HepG2 (cell line): ENCODE measurements at regions not wholly inside any gene's neighbourhood (a gene's known extent, or its start where the extent isn't known, plus 50 kb on each side); places are given as distances from the start of the nearest gene placed in this dataset.

Experiments used
- ATAC-seq: fragments of 200-7000 bp; cut with Tn5 transposase; 3 replicates; pipeline ENCODE4 v1.9.1; 2020; ENCODE audit warnings: mild to moderate bottlenecking, moderate library complexity
- BruUV-seq: library from RNA; stranded (reverse); fragments of 400-500 nt; replicated peaks from 2 replicates; lab custom pipeline; 2021; lab: Mats Ljungman, UMichigan
- CTCF ChIA-PET: fragments of 300-600 bp; formaldehyde crosslinking; extraction: SDS; loops from one replicate; lab custom pipeline; 2021; ENCODE audit warnings: low total read pairs, inconsistent platforms, low intra/inter-chr PET ratio; lab: Yijun Ruan, JAX
- POLR2A ChIA-PET: fragments of 350-600 bp; sonication (Branson Sonifier 250); formaldehyde crosslinking; loops from one replicate; lab custom pipeline; 2020; ENCODE audit warnings: antibody characterized with exemption, inconsistent platforms; lab: Yijun Ruan, JAX
- DNase-seq: peaks from one replicate; pipeline ENCODE4 v3.0.0-alpha.2; 2015; ENCODE audit warnings: low spot score
- FAIRE-seq: peaks from 3 replicates; lab custom pipeline; 2011; peaks lifted over from hg19 to GRCh38; lab: Jason Lieb, UNC
- H2AFZ ChIP-seq: one replicate; pipeline ENCODE4 v1.6.1; 2011; ENCODE audit warnings: low read length, inconsistent platforms
- H3K27ac ChIP-seq: fragments of 300-600 bp; 3 replicates; pipeline ENCODE4 v1.8.0; 2011; ENCODE audit warnings: mixed run types, mild to moderate bottlenecking, mixed read lengths, low read length, inconsistent platforms; ENCODE audit not compliant: insufficient read depth; ENCODE audit errors: extremely low read length
- H3K27me3 ChIP-seq, 2 experiments: fragments of 200-600 bp in 1 of 2; 2 replicates in 1 of 2; 3 replicates in 1 of 2; pipeline versions ENCODE4 v1.6.0 to v1.8.0; 2011; ENCODE audit warnings: low read length in 2 of 2, mild to moderate bottlenecking in 2 of 2, moderate library complexity in 2 of 2, inconsistent platforms in 1 of 2; ENCODE audit not compliant: insufficient read depth in 2 of 2, control insufficient read depth in 1 of 2
- H3K36me3 ChIP-seq, 2 experiments: fragments of 200-600 bp in 1 of 2; replicated peaks in 1 of 2; 2 replicates in 1 of 2; 3 replicates in 1 of 2; pipeline versions ENCODE4 v1.5.1 to v1.8.0; 2011; ENCODE audit warnings: low read length in 2 of 2, inconsistent platforms in 1 of 2; ENCODE audit not compliant: insufficient read depth in 2 of 2, control insufficient read depth in 1 of 2
- H3K4me1 ChIP-seq: 2 replicates; pipeline ENCODE4 v1.5.1; 2012; ENCODE audit warnings: low read length, inconsistent platforms; ENCODE audit not compliant: insufficient read depth
- H3K4me2 ChIP-seq: 2 replicates; pipeline ENCODE4 v1.6.0; 2011; ENCODE audit warnings: low read depth, low read length, inconsistent platforms
- H3K4me3 ChIP-seq, 3 experiments: fragments of 200-600 bp in 1 of 3; sonication (generic), shearing (Covaris generic) in 1 of 3; replicated peaks in 1 of 3; 2 replicates each; pipeline ENCODE4 v1.5.1; 2011 to 2016; ENCODE audit warnings: low read length in 3 of 3, inconsistent platforms in 2 of 3, low read depth in 2 of 3, mild to moderate bottlenecking in 2 of 3, control low read depth in 1 of 3, mixed read lengths in 1 of 3; ENCODE audit not compliant: insufficient read depth in 1 of 3
- H3K79me2 ChIP-seq: one replicate; pipeline ENCODE4 v1.6.1; 2011; ENCODE audit warnings: low read length, inconsistent platforms; ENCODE audit not compliant: insufficient read depth
- H3K9ac ChIP-seq: 2 replicates; pipeline ENCODE4 v1.6.0; 2011; ENCODE audit warnings: mild to moderate bottlenecking, low read depth, low read length, inconsistent platforms; ENCODE audit not compliant: insufficient read depth
- H3K9me3 ChIP-seq: 2 replicates; pipeline ENCODE4 v1.5.1; 2012; ENCODE audit warnings: mild to moderate bottlenecking, low read length
- H4K20me1 ChIP-seq: 2 replicates; pipeline ENCODE4 v1.6.0; 2011; ENCODE audit warnings: inconsistent platforms, mild to moderate bottlenecking, low read length, moderate library complexity; ENCODE audit not compliant: insufficient read depth
- BORCS8-MEF2B ChIP-seq: sonication (generic); formaldehyde crosslinking; IDR thresholded peaks from 2 replicates; pipeline ENCODE4 v1.8.0; 2022; ENCODE audit warnings: mild to moderate bottlenecking, missing genetic modification reagents
- CREM ChIP-seq, 2 experiments: sonication (generic) in 1 of 2; formaldehyde crosslinking in 1 of 2; IDR thresholded peaks; 2 replicates each; pipeline versions ENCODE4 v1.4.0 to v1.6.1; 2016 to 2020; ENCODE audit warnings: antibody characterized with exemption in 1 of 2, mild to moderate bottlenecking in 1 of 2, missing genetic modification reagents in 1 of 2
- ETS1 ChIP-seq: sonication (generic); formaldehyde crosslinking; IDR thresholded peaks from 2 replicates; pipeline ENCODE4 v1.4.0; 2020; ENCODE audit warnings: missing genetic modification reagents
- FOSL2 ChIP-seq: sonication (generic); formaldehyde crosslinking; IDR thresholded peaks from 2 replicates; pipeline ENCODE4 v1.4.0; 2020; ENCODE audit warnings: missing genetic modification reagents
- GTF2F1 ChIP-seq: fragments of 150-350 bp; IDR thresholded peaks from 2 replicates; pipeline ENCODE4 v1.6.1; 2014; ENCODE audit warnings: low read length
- HDAC6 ChIP-seq: fragments of 200-600 bp; sonication (generic); IDR thresholded peaks from 2 replicates; pipeline ENCODE4 v1.7.0; 2017; ENCODE audit warnings: mild to moderate bottlenecking, antibody characterized with exemption, low read length, low read depth
- MAFK ChIP-seq, 2 experiments: IDR thresholded peaks in 1 of 2; conservative IDR thresholded peaks in 1 of 2; 2 replicates each; pipeline ENCODE4 v1.6.1; 2011; ENCODE audit warnings: improper control_type of control experiment in 2 of 2, low read length in 2 of 2
- PRPF4 ChIP-seq: fragments of 200-400 bp; formaldehyde crosslinking; IDR thresholded peaks from 2 replicates; pipeline ENCODE4 v1.6.1; 2016; ENCODE audit warnings: low read length, low read depth; ENCODE audit not compliant: poor library complexity, severe bottlenecking
- REPIN1 ChIP-seq: sonication (generic); formaldehyde crosslinking; IDR thresholded peaks from 2 replicates; pipeline ENCODE4 v1.8.0; 2022; ENCODE audit warnings: missing genetic modification reagents, low read depth, mild to moderate bottlenecking, borderline replicate concordance
- SKI ChIP-seq: fragments of 450-650 bp; IDR thresholded peaks from one replicate; pipeline ENCODE4 v1.6.1; 2018; ENCODE audit warnings: mild to moderate bottlenecking; ENCODE audit not compliant: partially characterized antibody
- SOX5 ChIP-seq: IDR thresholded peaks from 2 replicates; pipeline ENCODE4 v1.6.1; 2016; ENCODE audit warnings: borderline replicate concordance
- SP1 ChIP-seq, 2 experiments: fragments of 450-650 bp in 1 of 2; sonication (generic) in 1 of 2; formaldehyde crosslinking in 1 of 2; IDR thresholded peaks; 2 replicates each; pipeline versions ENCODE4 v1.4.0 to v1.6.1; 2016 to 2020; ENCODE audit warnings: missing genetic modification reagents in 1 of 2
- SRF ChIP-seq: IDR thresholded peaks from 2 replicates; pipeline ENCODE4 v1.6.1; 2011; ENCODE audit warnings: mild to moderate bottlenecking, low read depth, low read length, moderate library complexity
- TFE3 ChIP-seq: IDR thresholded peaks from 2 replicates; pipeline ENCODE4 v1.6.1; 2016
- ZNF263 ChIP-seq: sonication (generic); formaldehyde crosslinking; IDR thresholded peaks from 2 replicates; pipeline ENCODE4 v1.4.0; 2020; ENCODE audit warnings: missing genetic modification reagents
- ZNF580 ChIP-seq: IDR thresholded peaks from 2 replicates; pipeline ENCODE4 v1.6.1; 2016; ENCODE audit warnings: low read depth, borderline replicate concordance
- ZNF780A ChIP-seq: sonication (generic); formaldehyde crosslinking; IDR thresholded peaks from 2 replicates; pipeline ENCODE4 v1.8.0; 2022; ENCODE audit warnings: mild to moderate bottlenecking, missing genetic modification reagents, moderate library complexity
- ZNF841 ChIP-seq: sonication (generic); formaldehyde crosslinking; IDR thresholded peaks from 2 replicates; pipeline ENCODE4 v1.8.1; 2023; ENCODE audit warnings: missing genetic modification reagents, borderline replicate concordance
- ZNF879 ChIP-seq: sonication (generic); formaldehyde crosslinking; IDR thresholded peaks from 2 replicates; pipeline ENCODE4 v1.8.1; 2023; ENCODE audit warnings: missing genetic modification reagents
- WGBS: methylation state at CpG from one replicate; pipeline ENCODE4 v1.1.6; 2017; ENCODE audit warnings: low lambda C conversion rate; 5-methylcytosine and 5-hydroxymethylcytosine counted together
- in situ Hi-C: cut with HindIII; loops from 2 replicates; pipeline ENCODE4 v1.10.0; 2017; ENCODE audit warnings: low pct_unique_long_range_greater_than_20kb; ENCODE audit not compliant: extremely low pct_ligation_motif_present
- intact Hi-C: fragments of 100-400 bp; cut with micrococcal nuclease; formaldehyde crosslinking; loops from one replicate; pipeline ENCODE4 v1.10.0; 2022; ENCODE audit not compliant: unreplicated experiment
- TF ChIP-seq, protein P1 (sequence below): sonication (generic); formaldehyde crosslinking; IDR thresholded peaks from 2 replicates; pipeline ENCODE4 v1.4.0; 2020; ENCODE audit warnings: missing genetic modification reagents

DNA sequence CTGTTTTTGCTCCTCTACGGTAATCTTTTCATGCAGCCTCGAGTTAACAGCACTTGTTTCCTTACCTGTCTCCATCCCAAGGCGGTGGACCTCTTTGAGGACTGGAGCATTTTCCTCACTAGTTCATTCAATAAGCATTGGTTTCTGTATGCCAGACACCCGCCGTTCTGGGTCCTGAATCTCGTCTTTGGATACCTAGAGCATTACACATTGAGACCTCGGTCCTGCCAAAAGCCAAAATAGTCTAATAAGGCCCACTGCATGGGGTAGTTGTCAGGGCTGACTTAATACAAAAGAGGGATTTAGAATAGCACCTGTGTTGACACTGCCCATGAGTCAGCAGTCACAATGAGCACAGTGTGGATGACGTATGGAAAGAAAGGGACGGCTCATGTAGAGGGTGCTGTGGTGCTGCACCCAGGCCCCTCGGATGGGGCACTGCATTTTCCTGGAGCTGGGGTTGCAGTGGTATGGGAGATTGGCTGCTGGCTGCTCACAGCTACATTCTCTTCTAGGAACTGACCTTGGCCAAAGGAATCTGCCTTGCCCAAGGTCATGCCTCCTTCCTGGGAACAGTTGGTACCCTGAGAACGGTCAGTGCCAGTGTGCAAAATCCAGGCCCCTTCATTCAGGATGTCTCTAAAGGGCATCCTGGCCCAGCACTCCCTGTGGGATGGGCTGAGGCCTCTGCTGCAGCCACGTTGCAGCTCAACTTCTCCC lies 126.9 kb upstream of the NCK2 start (continued):
- 0 out of 2 replicates have a peak, but pooled peaks have one; percentile 30 for TF ChIP-seq TFE3 (CRISPR knock-in tag)
- TF ChIP-seq ETS1 (CRISPR knock-in tag) = no peak
- peak; percentile 94 for TF ChIP-seq FOSL2 (CRISPR knock-in tag)
- peak in 1 of 2 experiments; percentile 23; a peak in 1 of 4 replicates for TF ChIP-seq MAFK (conservative IDR thresholded peaks at IDR 0.05 in 1 of 2, IDR thresholded peaks at IDR 0.05 in 1 of 2; ENCODE audit: low read length in 2 of 2)
- no peak for TF ChIP-seq ZNF263 (CRISPR knock-in tag)
- TF ChIP-seq SOX5 (CRISPR knock-in tag) = peak; percentile 35; the same call in 1 of the 2 replicates

- Histone ChIP-seq H3K27ac (no peak overlapping the region), H3K9ac (no peak overlapping the region), H3K4me2 (no peak overlapping the region), H3K79me2 (no peaks in the 10 kb centered on the region), H3K4me1 (peaks cover 34% of the 10 kb centered on the region), H2AFZ (no peak overlapping the region), H3K36me3 (no peaks in the 10 kb centered on the region), H3K27me3 (peaks cover 0 to 27% of the 10 kb centered on the region in 2 experiments; a peak in 2 of 5 replicates), H3K4me3 (no peak overlapping the region), H4K20me1 (no peaks in the 10 kb centered on the region), H3K9me3 (no peaks in the 10 kb centered on the region)
- DNase-seq = no peak
- 55% methylated on average over 8 of the region's 8 CpGs for WGBS
- no TSS peak for BruUV-seq
- ChIA-PET CTCF (no interaction called here), POLR2A (no interaction called here)
- no peak for FAIRE-seq
- in situ Hi-C loops = no loop called here
- intact Hi-C loops = no loop called here
- ATAC-seq = no peak
- TF ChIP-seq SP1 (IDR thresholded peaks at IDR 0.05) (no peak), SP1 (CRISPR knock-in tag; IDR thresholded peaks at IDR 0.05) (no peak), BORCS8-MEF2B (CRISPR knock-in tag) (no peak), ZNF780A (CRISPR knock-in tag) (no peak), CREM (IDR thresholded peaks at IDR 0.05) (no peak), CREM (CRISPR knock-in tag; IDR thresholded peaks at IDR 0.05) (no peak), ZNF879 (CRISPR knock-in tag) (no peak), ZNF580 (CRISPR knock-in tag) (no peak), REPIN1 (CRISPR knock-in tag) (no peak), GTF2F1 (no peak), PRPF4 (no peak), SKI (no peak), HDAC6 (no peak), ZNF841 (CRISPR knock-in tag) (no peak), SRF (no peak)
- TF ChIP-seq, protein P1, sequence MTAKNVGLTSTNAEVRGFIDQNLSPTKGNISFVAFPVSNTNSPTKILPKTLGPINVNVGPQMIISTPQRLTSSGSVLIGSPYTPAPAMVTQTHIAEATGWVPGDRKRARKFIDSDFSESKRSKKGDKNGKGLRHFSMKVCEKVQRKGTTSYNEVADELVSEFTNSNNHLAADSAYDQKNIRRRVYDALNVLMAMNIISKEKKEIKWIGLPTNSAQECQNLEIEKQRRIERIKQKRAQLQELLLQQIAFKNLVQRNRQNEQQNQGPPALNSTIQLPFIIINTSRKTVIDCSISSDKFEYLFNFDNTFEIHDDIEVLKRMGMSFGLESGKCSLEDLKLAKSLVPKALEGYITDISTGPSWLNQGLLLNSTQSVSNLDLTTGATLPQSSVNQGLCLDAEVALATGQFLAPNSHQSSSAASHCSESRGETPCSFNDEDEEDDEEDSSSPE (CRISPR knock-in tag) = no peak
Observed at GRCh38 chr2:105615305-105615704, 129.4 kb upstream of the NCK2 start.
